HG02759 (cell line): ENCODE measurements at regions not wholly inside any gene's neighbourhood (a gene's known extent, or its start where the extent isn't known, plus 50 kb on each side); places are given as distances from the start of the nearest gene placed in this dataset.
"Not testable (repeated sequence)": the region's sequence is repeated elsewhere in the genome, so short reads cannot be mapped to it uniquely, and the experiment has no call there.

Experiments used
- ATAC-seq: cut with Tn5 transposase; IDR thresholded peaks from one replicate; pipeline ENCODE4 v1.9.1; 2021; ENCODE audit warnings: mild to moderate bottlenecking, moderate library complexity; ENCODE audit not compliant: unreplicated experiment

GRCh38 chr16:52113533-52114183 is 433.3 kb downstream of the TOX3 start:
- no peak for ATAC-seq

- ATAC-seq, result not testable (repeated sequence)
These were observed 441.9 kb downstream of the TOX3 start for GRCh38 chr16:52104993-52105392.

- ATAC-seq, result no peak
These were observed 443.2 kb downstream of the TOX3 start for GRCh38 chr16:52103791-52104190.

GRCh38 chr16:52101246-52101645 is 445.7 kb downstream of the TOX3 start:
- no peak for ATAC-seq

- ATAC-seq, result no peak
These were observed 447.6 kb downstream of the TOX3 start for GRCh38 chr16:52099382-52099781.

GRCh38 chr16:52095471-52095870 is 451.5 kb downstream of the TOX3 start:
- no peak for ATAC-seq

- ATAC-seq, result no peak
These were observed 454.8 kb downstream of the TOX3 start for GRCh38 chr16:52092126-52092525.

- ATAC-seq, result no peak
These were observed 456.9 kb downstream of the TOX3 start for GRCh38 chr16:52090080-52090479.

- ATAC-seq, result no peak
These were observed 457.5 kb downstream of the TOX3 start for GRCh38 chr16:52089476-52089875.

- no peak for ATAC-seq
These were observed 460.0 kb downstream of the TOX3 start for GRCh38 chr16:52086901-52087300.

GRCh38 chr16:52078716-52079655 is 468.0 kb downstream of the TOX3 start:
- ATAC-seq, result no peak

- no peak for ATAC-seq
These were observed 469.3 kb downstream of the TOX3 start for GRCh38 chr16:52077607-52078006.

- ATAC-seq, result no peak
These were observed 470.1 kb downstream of the TOX3 start for GRCh38 chr16:52076801-52077201.

GRCh38 chr16:52076332-52076731 is 470.6 kb downstream of the TOX3 start:
- no peak for ATAC-seq

- ATAC-seq, result no peak
These were observed 472.8 kb downstream of the TOX3 start for GRCh38 chr16:52074133-52074532.

GRCh38 chr16:52073024-52073423 is 473.9 kb downstream of the TOX3 start:
- no peak for ATAC-seq

- ATAC-seq, result no peak
These were observed 475.8 kb downstream of the TOX3 start for GRCh38 chr16:52071101-52071500.

- ATAC-seq, result no peak
These were observed 476.4 kb downstream of the TOX3 start for GRCh38 chr16:52070341-52071057.

- no peak for ATAC-seq
These were observed 477.1 kb downstream of the TOX3 start for GRCh38 chr16:52069866-52070265.

GRCh38 chr16:52068447-52069074 is 478.4 kb downstream of the TOX3 start:
- no peak for ATAC-seq

- no peak for ATAC-seq
These were observed 480.0 kb downstream of the TOX3 start for GRCh38 chr16:52066962-52067361.
